GM12873 (cell line): ENCODE measurements at regions not wholly inside any gene's neighbourhood (a gene's known extent, or its start where the extent isn't known, plus 50 kb on each side); places are given as distances from the start of the nearest gene placed in this dataset.

Experiments used
- TF ChIP-seq, protein P1 (sequence below): IDR thresholded peaks from 2 replicates; pipeline ENCODE4 v1.5.1; 2012; ENCODE audit warnings: low read depth, mild to moderate bottlenecking, moderate library complexity, low read length, control low read depth; ENCODE audit not compliant: insufficient read depth; ENCODE audit errors: missing control alignments

GRCh38 chr12:126506426-126507182 lies 1441.4 kb downstream of the AACS start:
- TF ChIP-seq, protein P1, sequence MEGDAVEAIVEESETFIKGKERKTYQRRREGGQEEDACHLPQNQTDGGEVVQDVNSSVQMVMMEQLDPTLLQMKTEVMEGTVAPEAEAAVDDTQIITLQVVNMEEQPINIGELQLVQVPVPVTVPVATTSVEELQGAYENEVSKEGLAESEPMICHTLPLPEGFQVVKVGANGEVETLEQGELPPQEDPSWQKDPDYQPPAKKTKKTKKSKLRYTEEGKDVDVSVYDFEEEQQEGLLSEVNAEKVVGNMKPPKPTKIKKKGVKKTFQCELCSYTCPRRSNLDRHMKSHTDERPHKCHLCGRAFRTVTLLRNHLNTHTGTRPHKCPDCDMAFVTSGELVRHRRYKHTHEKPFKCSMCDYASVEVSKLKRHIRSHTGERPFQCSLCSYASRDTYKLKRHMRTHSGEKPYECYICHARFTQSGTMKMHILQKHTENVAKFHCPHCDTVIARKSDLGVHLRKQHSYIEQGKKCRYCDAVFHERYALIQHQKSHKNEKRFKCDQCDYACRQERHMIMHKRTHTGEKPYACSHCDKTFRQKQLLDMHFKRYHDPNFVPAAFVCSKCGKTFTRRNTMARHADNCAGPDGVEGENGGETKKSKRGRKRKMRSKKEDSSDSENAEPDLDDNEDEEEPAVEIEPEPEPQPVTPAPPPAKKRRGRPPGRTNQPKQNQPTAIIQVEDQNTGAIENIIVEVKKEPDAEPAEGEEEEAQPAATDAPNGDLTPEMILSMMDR, result no peak

DNA sequence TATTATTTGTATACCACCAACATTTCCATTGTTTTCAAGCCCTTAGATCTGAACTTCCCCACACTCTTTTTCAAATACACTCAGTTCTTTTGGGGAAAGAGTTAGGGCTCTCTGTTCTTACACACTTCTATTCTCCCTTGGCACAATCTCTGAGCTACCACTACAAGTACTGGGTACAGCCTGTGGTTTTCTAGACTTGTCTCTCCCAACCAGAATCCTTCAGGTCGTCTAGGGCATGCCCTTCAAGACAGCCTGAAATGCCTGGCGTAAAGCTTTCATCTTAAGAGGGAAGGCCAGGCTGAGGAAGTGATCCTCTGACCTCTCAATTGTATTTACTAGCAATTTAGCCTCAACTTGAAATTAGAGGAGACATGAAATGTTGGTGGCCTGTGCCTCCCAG lies 1442.0 kb downstream of the AACS start:
- TF ChIP-seq, protein P1, result no peak

DNA sequence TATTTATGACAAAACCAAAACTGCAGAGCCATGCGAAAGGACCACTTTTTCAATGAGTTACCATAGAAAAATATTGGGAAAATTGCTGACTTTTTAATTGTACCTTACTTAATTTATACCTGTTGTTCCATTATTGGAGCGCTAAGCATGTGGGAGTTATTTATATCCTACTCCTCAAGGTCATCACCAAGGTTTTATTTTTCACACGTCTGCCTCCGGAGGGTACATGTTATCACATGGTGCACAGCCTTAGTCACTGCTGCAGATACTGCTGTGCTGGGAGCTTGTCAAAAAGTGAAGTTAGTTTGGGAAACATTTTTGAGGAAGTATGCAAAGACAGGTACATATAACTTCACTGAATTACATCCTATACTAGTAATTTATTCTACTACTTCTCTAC lies 1444.3 kb downstream of the AACS start:
- TF ChIP-seq, protein P1, result no peak

GRCh38 chr12:126510630-126511029 lies 1445.4 kb downstream of the AACS start:
- TF ChIP-seq, protein P1, result no peak

- TF ChIP-seq, protein P1, result no peak
Measured at GRCh38 chr12:126512916-126513913, 1448.0 kb downstream of the AACS start.

DNA sequence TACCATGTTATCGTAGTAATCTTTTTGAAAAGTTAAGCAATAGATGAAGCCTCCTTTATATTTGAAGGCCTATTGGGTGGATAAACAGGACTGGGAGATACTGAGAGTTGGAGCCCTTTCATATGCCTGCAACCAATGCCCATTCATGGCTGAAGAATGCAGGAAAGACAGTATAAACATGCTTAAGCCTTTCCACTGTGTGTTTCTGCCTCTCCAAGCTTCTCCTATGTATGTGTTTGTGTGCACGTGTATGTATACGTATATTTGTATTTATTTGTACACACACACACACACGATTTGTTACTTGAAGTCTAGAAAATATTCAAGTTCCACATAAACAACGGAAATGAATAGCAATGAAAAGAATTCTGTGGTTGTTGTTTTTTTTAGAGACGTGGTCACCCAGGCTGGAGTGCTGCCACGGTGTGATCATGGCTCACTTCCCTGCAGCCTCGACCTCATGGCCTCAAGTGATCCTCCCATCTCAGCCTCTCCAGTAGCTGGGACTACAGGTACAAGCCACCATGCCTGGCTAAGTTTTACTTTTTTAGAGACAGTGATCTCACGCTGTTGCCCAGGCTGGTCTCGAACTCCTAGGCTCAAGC lies 1453.5 kb downstream of the AACS start:
- TF ChIP-seq, protein P1, result no peak

DNA sequence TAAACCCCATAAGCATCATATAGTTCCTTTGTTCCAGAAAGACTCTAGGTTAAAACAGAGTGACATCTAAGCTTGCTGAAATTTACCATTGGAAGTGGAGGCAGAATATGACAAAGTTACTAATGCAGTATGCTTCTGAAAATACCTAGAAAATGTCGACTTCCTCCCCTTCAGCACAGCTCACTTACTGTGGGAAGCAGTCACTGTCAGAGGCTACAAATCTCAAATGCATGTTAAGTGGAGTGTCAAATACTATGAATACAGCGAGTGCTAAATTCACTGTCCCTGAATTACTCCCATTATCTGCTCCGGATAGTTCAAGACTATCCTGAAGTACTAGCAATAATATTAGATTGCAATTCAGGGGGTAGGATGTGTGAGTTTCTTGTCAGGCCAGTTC lies 1454.6 kb downstream of the AACS start:
- TF ChIP-seq, protein P1, result no peak
